AG10803 (cell line): ENCODE measurements at regions not wholly inside any gene's neighbourhood (a gene's known extent, or its start where the extent isn't known, plus 50 kb on each side); places are given as distances from the start of the nearest gene placed in this dataset.

Experiments used
- DNase-seq: peaks from one replicate; pipeline ENCODE4 v3.0.0; 2010; ENCODE audit warnings: low read depth
- H3K4me3 ChIP-seq: 2 replicates; pipeline ENCODE4 v1.5.1; 2011; ENCODE audit warnings: mild to moderate bottlenecking, low read length, control low read depth
- TF ChIP-seq, protein P1 (sequence below): conservative IDR thresholded peaks from 2 replicates; pipeline ENCODE4 v1.5.1; 2011; ENCODE audit warnings: mild to moderate bottlenecking, low read length, control low read depth, inconsistent platforms

- TF ChIP-seq, protein P1, sequence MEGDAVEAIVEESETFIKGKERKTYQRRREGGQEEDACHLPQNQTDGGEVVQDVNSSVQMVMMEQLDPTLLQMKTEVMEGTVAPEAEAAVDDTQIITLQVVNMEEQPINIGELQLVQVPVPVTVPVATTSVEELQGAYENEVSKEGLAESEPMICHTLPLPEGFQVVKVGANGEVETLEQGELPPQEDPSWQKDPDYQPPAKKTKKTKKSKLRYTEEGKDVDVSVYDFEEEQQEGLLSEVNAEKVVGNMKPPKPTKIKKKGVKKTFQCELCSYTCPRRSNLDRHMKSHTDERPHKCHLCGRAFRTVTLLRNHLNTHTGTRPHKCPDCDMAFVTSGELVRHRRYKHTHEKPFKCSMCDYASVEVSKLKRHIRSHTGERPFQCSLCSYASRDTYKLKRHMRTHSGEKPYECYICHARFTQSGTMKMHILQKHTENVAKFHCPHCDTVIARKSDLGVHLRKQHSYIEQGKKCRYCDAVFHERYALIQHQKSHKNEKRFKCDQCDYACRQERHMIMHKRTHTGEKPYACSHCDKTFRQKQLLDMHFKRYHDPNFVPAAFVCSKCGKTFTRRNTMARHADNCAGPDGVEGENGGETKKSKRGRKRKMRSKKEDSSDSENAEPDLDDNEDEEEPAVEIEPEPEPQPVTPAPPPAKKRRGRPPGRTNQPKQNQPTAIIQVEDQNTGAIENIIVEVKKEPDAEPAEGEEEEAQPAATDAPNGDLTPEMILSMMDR = no peak
These were observed 293.1 kb downstream of the SOX4 start for GRCh38 chr6:21886542-21887151.

DNA sequence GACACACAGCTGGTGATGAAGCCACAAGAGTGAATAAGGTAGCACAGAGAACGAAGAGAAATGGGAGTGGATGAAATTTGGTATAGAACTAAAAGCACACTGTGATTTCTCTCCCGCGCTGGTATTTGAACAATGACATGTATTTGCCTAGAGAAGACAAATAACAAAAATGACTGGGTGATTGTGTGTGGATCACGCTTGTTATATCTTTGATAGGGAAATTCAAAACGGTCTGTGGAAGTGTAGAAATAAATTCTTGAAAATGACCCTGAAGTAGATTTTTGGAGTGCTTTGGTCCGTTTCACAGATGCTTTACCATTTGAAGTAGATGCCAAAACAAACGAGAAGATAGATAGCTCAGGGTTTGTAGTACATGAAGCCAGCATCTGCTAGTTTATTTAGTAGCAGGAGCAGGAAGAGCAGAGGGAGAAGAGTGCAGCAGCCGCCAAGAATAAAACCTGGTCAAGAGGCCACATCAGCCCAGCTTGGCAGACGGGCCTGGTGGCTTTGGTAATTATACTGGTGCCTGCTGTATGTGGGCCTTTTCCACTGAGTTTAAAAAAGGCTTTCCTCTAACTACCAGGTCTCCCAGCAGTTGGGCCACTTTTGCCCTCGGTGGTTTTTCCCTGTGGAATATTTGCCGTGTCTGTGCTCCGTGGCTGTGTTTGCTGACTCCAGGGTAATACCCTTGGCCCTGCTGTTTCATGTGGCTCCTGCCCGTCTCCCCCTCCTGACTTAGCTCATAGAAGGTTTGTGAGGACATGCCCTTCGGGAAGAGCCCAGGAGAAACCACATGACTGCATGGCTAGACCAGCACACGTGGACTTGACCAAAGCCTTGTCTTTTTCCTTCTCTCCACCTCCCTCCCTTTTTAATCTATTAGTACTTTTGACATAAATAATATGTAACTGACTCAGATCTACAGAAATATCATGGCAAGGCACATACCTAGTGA lies 294.0 kb downstream of the SOX4 start:
- DNase-seq = peak; percentile 13

More at GRCh38 chr6:21886542-21887151, 293.1 kb downstream of the SOX4 start:
- peak; percentile 59 for DNase-seq
- no peak overlapping the region for H3K4me3 ChIP-seq

DNA sequence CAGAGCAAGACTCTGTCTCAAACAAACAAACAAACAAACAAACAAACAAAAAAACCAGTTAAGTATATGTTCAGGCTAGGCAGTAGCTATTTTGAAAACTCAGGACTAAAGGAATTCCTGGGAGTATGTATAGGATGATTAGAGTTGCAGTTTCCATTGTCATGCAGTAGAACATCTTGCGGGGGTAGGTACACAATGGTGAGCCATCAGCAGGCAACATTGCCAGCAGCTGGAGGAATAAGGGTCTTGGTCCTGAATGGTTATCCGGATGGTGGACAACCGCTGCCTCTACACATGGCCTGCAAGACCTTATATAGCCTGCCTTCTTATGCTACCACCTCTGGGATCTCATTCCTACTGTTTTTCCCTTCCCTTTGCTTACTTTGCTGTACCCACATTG lies 297.5 kb downstream of the SOX4 start:
- H3K4me3 ChIP-seq = no peak overlapping the region
- TF ChIP-seq, protein P1 = no peak
- no peak for DNase-seq

More for the DNA sequence above, 294.0 kb downstream of the SOX4 start:
- no peak overlapping the region for H3K4me3 ChIP-seq
- TF ChIP-seq, protein P1 = no peak

GRCh38 chr6:21893793-21894192 lies 300.2 kb downstream of the SOX4 start:
- no peak for DNase-seq
- TF ChIP-seq, protein P1 = no peak
- H3K4me3 ChIP-seq = no peak overlapping the region

GRCh38 chr6:21895555-21895954 lies 302.0 kb downstream of the SOX4 start:
- no peak overlapping the region for H3K4me3 ChIP-seq

DNA sequence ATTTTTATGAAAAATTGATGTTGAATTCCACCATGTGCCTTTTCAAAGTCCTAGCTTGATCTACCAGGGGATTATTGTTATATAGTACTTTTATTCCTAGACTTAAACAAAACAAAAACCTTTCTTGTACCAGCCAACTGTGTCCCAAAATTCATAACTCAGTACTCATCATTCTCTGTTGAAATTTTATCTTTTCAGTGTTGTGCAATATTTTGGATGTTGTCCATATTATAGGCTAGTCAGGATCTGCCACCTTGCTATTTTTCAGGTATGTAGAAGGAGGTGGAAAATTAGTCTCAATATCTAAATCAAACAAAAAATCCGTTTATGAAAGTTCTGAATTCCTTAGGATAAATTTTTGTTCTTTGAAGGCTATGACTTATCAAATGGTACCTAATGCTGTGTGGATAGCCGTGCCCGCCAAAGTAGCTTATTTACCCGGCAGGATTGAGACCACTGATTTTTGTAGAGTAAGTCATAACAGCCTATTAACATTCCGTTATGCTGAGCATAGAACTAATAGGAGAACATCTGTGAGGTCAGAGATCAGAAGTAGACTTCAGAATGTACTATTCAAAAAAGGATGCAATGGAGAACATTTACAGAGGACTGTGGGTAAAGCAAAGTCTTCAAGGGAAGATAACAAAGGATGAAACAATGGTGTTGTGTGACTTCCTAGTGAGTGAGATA lies 304.7 kb downstream of the SOX4 start:
- DNase-seq = no peak
- TF ChIP-seq, protein P1 = no peak
- no peak overlapping the region for H3K4me3 ChIP-seq

More at GRCh38 chr6:21895555-21895954, 302.0 kb downstream of the SOX4 start:
- DNase-seq = no peak
- TF ChIP-seq, protein P1 = no peak
